OCI-LY1 (cell line): ENCODE measurements at regions not wholly inside any gene's neighbourhood (a gene's known extent, or its start where the extent isn't known, plus 50 kb on each side); places are given as distances from the start of the nearest gene placed in this dataset.
"Not testable (repeated sequence)": the region's sequence is repeated elsewhere in the genome, so short reads cannot be mapped to it uniquely, and the experiment has no call there.

Experiments used
- H2AFZ ChIP-seq: fragments of 200-600 bp; sonication (generic), shearing (Covaris generic); 2 replicates; pipeline ENCODE4 v1.6.0; 2014; ENCODE audit warnings: antibody characterized with exemption, mild to moderate bottlenecking, low read length
- H3F3A ChIP-seq: fragments of 200-600 bp; sonication (generic), shearing (Covaris generic); 2 replicates; pipeline ENCODE4 v1.6.0; 2014; ENCODE audit warnings: mild to moderate bottlenecking, antibody characterized with exemption, low read length, moderate library complexity; ENCODE audit not compliant: insufficient read depth
- H3K27ac ChIP-seq: fragments of 200-600 bp; sonication (generic); 2 replicates; pipeline ENCODE4 v1.5.1; 2014; ENCODE audit warnings: low read length, mixed run types, mild to moderate bottlenecking, low read depth; ENCODE audit not compliant: poor library complexity, severe bottlenecking
- H3K27me3 ChIP-seq: fragments of 200-600 bp; sonication (generic); 2 replicates; pipeline ENCODE4 v1.6.0; 2014; ENCODE audit warnings: antibody characterized with exemption, mild to moderate bottlenecking, low read length, moderate library complexity; ENCODE audit not compliant: insufficient read depth
- H3K36me3 ChIP-seq: fragments of 200-600 bp; sonication (generic); 2 replicates; pipeline ENCODE4 v1.6.1; 2014; ENCODE audit warnings: mild to moderate bottlenecking, antibody characterized with exemption, low read length, moderate library complexity, mixed read lengths; ENCODE audit not compliant: insufficient read depth
- H3K4me1 ChIP-seq: fragments of 200-600 bp; sonication (generic); 2 replicates; pipeline ENCODE4 v1.5.1; 2014; ENCODE audit warnings: mild to moderate bottlenecking, low read length, moderate library complexity; ENCODE audit not compliant: insufficient read depth, severe bottlenecking
- H3K4me2 ChIP-seq: fragments of 200-600 bp; sonication (generic), shearing (Covaris generic); 2 replicates; pipeline ENCODE4 v1.6.1; 2014; ENCODE audit warnings: low read length
- H3K4me3 ChIP-seq: fragments of 200-600 bp; sonication (generic); 2 replicates; pipeline ENCODE4 v1.5.1; 2014; ENCODE audit warnings: low read length, low read depth, mild to moderate bottlenecking, mixed read lengths; ENCODE audit not compliant: poor library complexity, severe bottlenecking
- H3K79me2 ChIP-seq: fragments of 200-600 bp; shearing (Covaris generic); 2 replicates; pipeline ENCODE4 v1.6.1; 2016; ENCODE audit warnings: mixed run types, low read length, mixed read lengths; ENCODE audit not compliant: insufficient read depth
- H3K9ac ChIP-seq: fragments of 200-600 bp; sonication (generic), shearing (Covaris generic); 2 replicates; pipeline ENCODE4 v1.6.1; 2014; ENCODE audit warnings: mild to moderate bottlenecking, low read length, mixed read lengths
- H3K9me2 ChIP-seq: fragments of 200-600 bp; sonication (generic), shearing (Covaris generic); 2 replicates; pipeline ENCODE4 v1.6.1; 2014; ENCODE audit warnings: low read depth, mild to moderate bottlenecking, low read length, mixed read lengths
- H3K9me3 ChIP-seq: fragments of 200-600 bp; shearing (Covaris generic); 2 replicates; pipeline ENCODE4 v1.6.1; 2014; ENCODE audit warnings: low read length, mixed read lengths
- H4K20me1 ChIP-seq: fragments of 200-600 bp; sonication (generic), shearing (Covaris generic); 2 replicates; pipeline ENCODE4 v1.6.0; 2016; ENCODE audit warnings: mild to moderate bottlenecking, low read length; ENCODE audit not compliant: insufficient read depth
- CTCF ChIP-seq: fragments of 200-600 bp; sonication (generic), shearing (Covaris generic); IDR thresholded peaks from 2 replicates; pipeline ENCODE4 v1.5.1; 2017; ENCODE audit warnings: mild to moderate bottlenecking, antibody characterized with exemption, low read length, moderate library complexity, mixed read lengths
- EZH2 ChIP-seq: fragments of 200-600 bp; sonication (generic), shearing (Covaris generic); IDR thresholded peaks from 2 replicates; pipeline ENCODE4 v1.8.0; 2017; ENCODE audit warnings: borderline replicate concordance, mixed run types, mild to moderate bottlenecking, antibody characterized with exemption, low read length, moderate library complexity, mixed read lengths

- Histone ChIP-seq H2AFZ (no peak overlapping the region), H3K4me2 (no peak overlapping the region), H3F3A (no peaks in the 10 kb centered on the region), H3K9me3 (no peaks in the 10 kb centered on the region), H4K20me1 (no peaks in the 10 kb centered on the region), H3K27me3 (no peaks in the 10 kb centered on the region), H3K27ac (no peak overlapping the region), H3K79me2 (no peaks in the 10 kb centered on the region), H3K4me3 (no peak overlapping the region), H3K36me3 (no peaks in the 10 kb centered on the region), H3K9me2 (no peaks in the 10 kb centered on the region), H3K4me1 (no peaks in the 10 kb centered on the region), H3K9ac (no peak overlapping the region)
- TF ChIP-seq CTCF: no peak
- no peak for TF ChIP-seq EZH2
Measured at GRCh38 chr2:103196802-103197201, 435.0 kb downstream of the TMEM182 start.

- H3K27ac ChIP-seq, H4K20me1 ChIP-seq, H3K4me1 ChIP-seq, H3F3A ChIP-seq, H3K9me3 ChIP-seq, H3K9ac ChIP-seq, H2AFZ ChIP-seq, H3K36me3 ChIP-seq, H3K79me2 ChIP-seq, H3K27me3 ChIP-seq, H3K4me2 ChIP-seq, H3K9me2 ChIP-seq, H3K4me3 ChIP-seq: not testable (repeated sequence)
Measured at GRCh38 chr2:103200774-103201173, 438.9 kb downstream of the TMEM182 start.

- Histone ChIP-seq H3F3A (no peaks in the 10 kb centered on the region), H3K27ac (no peak overlapping the region), H3K27me3 (no peaks in the 10 kb centered on the region), H3K9me3 (no peaks in the 10 kb centered on the region), H3K79me2 (no peaks in the 10 kb centered on the region), H3K36me3 (no peaks in the 10 kb centered on the region), H3K9ac (no peak overlapping the region), H3K4me2 (no peak overlapping the region), H3K4me1 (no peaks in the 10 kb centered on the region), H2AFZ (no peak overlapping the region), H3K9me2 (no peaks in the 10 kb centered on the region), H4K20me1 (no peaks in the 10 kb centered on the region), H3K4me3 (no peak overlapping the region)
- no peak for TF ChIP-seq EZH2
- TF ChIP-seq CTCF: no peak
Measured at GRCh38 chr2:103208916-103209315, 447.1 kb downstream of the TMEM182 start.

GRCh38 chr2:103213028-103213542, 451.3 kb downstream of the TMEM182 start:
- Histone ChIP-seq H3K36me3 (no peaks in the 10 kb centered on the region), H3K9me3 (no peaks in the 10 kb centered on the region), H4K20me1 (no peaks in the 10 kb centered on the region), H3K4me3 (no peak overlapping the region), H3K4me1 (no peaks in the 10 kb centered on the region), H2AFZ (no peak overlapping the region), H3K79me2 (no peaks in the 10 kb centered on the region), H3F3A (no peaks in the 10 kb centered on the region), H3K27ac (no peak overlapping the region), H3K9me2 (no peaks in the 10 kb centered on the region), H3K27me3 (no peaks in the 10 kb centered on the region), H3K4me2 (no peak overlapping the region), H3K9ac (no peak overlapping the region)
- TF ChIP-seq EZH2 (no peak), CTCF (no peak)
